ENCODE measurements at regions not wholly inside any gene's neighbourhood (a gene's known extent, or its start where the extent isn't known, plus 50 kb on each side); places are given as distances from the start of the nearest gene placed in this dataset.

GRCh38 chr2:88396209-88396608 lies 56.3 kb downstream of the FOXI3 start:
- no peak for DNase-seq (ENCODE audit: low read depth)

GRCh38 chr2:88377641-88377991 lies 74.9 kb downstream of the FOXI3 start:
- DNase-seq (ENCODE audit: low read depth): no peak

GRCh38 chr2:88372042-88372441 lies 80.5 kb downstream of the FOXI3 start:
- DNase-seq (ENCODE audit: low read depth): no peak

GRCh38 chr2:88365408-88365807 lies 87.1 kb downstream of the FOXI3 start:
- DNase-seq (ENCODE audit: low read depth): peak; percentile 37

GRCh38 chr2:88355486-88355885 lies 97.0 kb downstream of the FOXI3 start:
- no peak for DNase-seq (ENCODE audit: low read depth)

GRCh38 chr2:88351249-88351601 lies 101.3 kb downstream of the FOXI3 start:
- DNase-seq (ENCODE audit: low read depth): no peak

GRCh38 chr2:88350331-88351248 lies 101.9 kb downstream of the FOXI3 start:
- no peak for DNase-seq (ENCODE audit: low read depth)

- DNase-seq (ENCODE audit: low read depth): no peak
These were observed 106.7 kb downstream of the FOXI3 start for GRCh38 chr2:88345842-88346241.

- peak; percentile 29 for DNase-seq (ENCODE audit: low read depth)
These were observed 109.7 kb downstream of the FOXI3 start for GRCh38 chr2:88342749-88343148.

- no peak for DNase-seq (ENCODE audit: low read depth)
These were observed 118.1 kb downstream of the FOXI3 start for GRCh38 chr2:88334418-88334817.

GRCh38 chr2:88331239-88331638 lies 121.3 kb downstream of the FOXI3 start:
- no peak for DNase-seq (ENCODE audit: low read depth)

GRCh38 chr2:88329815-88330603 lies 122.5 kb downstream of the FOXI3 start:
- peak; percentile 48 for DNase-seq (ENCODE audit: low read depth)

- no peak for DNase-seq (ENCODE audit: low read depth)
These were observed 130.8 kb downstream of the FOXI3 start for GRCh38 chr2:88321449-88322248.

GRCh38 chr2:88320076-88320773 lies 132.3 kb downstream of the FOXI3 start:
- DNase-seq (ENCODE audit: low read depth): no peak

- DNase-seq (ENCODE audit: low read depth): no peak
These were observed 133.6 kb downstream of the FOXI3 start for GRCh38 chr2:88318956-88319330.

GRCh38 chr2:88318071-88318955 lies 134.2 kb downstream of the FOXI3 start:
- no peak for DNase-seq (ENCODE audit: low read depth)

GRCh38 chr2:88310787-88311186 lies 140.6 kb downstream of the THNSL2 start:
- DNase-seq (ENCODE audit: low read depth): no peak

- DNase-seq (ENCODE audit: low read depth): peak; percentile 7
These were observed 137.7 kb downstream of the THNSL2 start for GRCh38 chr2:88307817-88308216.

GRCh38 chr2:88303865-88304264 lies 133.7 kb downstream of the THNSL2 start:
- DNase-seq (ENCODE audit: low read depth): no peak

- DNase-seq (ENCODE audit: low read depth): no peak
These were observed 126.1 kb downstream of the THNSL2 start for GRCh38 chr2:88296247-88296646.
